SK-N-SH treated with all-trans-retinoic acid at 6 μM for 48 hours (cell line): ENCODE measurements at regions not wholly inside any gene's neighbourhood (a gene's known extent, or its start where the extent isn't known, plus 50 kb on each side); places are given as distances from the start of the nearest gene placed in this dataset.

ENCODE experiments used
- ATAC-seq: fragments of 200-7000 bp; cut with Tn5 transposase; 3 replicates; pipeline ENCODE4 v1.9.1; 2020; ENCODE audit warnings: mild to moderate bottlenecking, moderate library complexity
- ARNTL ChIP-seq: fragments of 450-650 bp; formaldehyde crosslinking; IDR thresholded peaks from 2 replicates; pipeline ENCODE4 v1.5.0; 2020; ENCODE audit warnings: low read depth, mild to moderate bottlenecking, moderate library complexity, borderline replicate concordance
- BACH2 ChIP-seq: fragments of 250-450 bp; sonication (Bioruptor Pico); IDR thresholded peaks from 2 replicates; pipeline ENCODE4 v1.9.0; 2021; ENCODE audit warnings: mild to moderate bottlenecking, borderline replicate concordance
- CSDC2 ChIP-seq: fragments of 250-450 bp; sonication (Bioruptor Pico); IDR thresholded peaks from 2 replicates; pipeline ENCODE4 v1.5.0; 2020; ENCODE audit warnings: mild to moderate bottlenecking, moderate library complexity
- CSRNP3 ChIP-seq: fragments of 250-450 bp; sonication (Bioruptor Pico); IDR thresholded peaks from 2 replicates; pipeline ENCODE4 v1.5.1; 2021; ENCODE audit warnings: mild to moderate bottlenecking, moderate library complexity
- ESRRG ChIP-seq: fragments of 250-450 bp; sonication (Bioruptor Pico); IDR thresholded peaks from 2 replicates; pipeline ENCODE4 v1.6.1; 2021; ENCODE audit warnings: mild to moderate bottlenecking
- GLIS3 ChIP-seq: fragments of 250-450 bp; sonication (Bioruptor Pico); IDR thresholded peaks from 2 replicates; pipeline ENCODE4 v1.5.0; 2020; ENCODE audit warnings: mild to moderate bottlenecking, moderate library complexity
- ISL1 ChIP-seq: fragments of 250-450 bp; sonication (Bioruptor Pico); IDR thresholded peaks from 2 replicates; pipeline ENCODE4 v2.1.2; 2022; ENCODE audit warnings: mild to moderate bottlenecking, moderate library complexity
- OSR1 ChIP-seq: fragments of 250-450 bp; sonication (Bioruptor Pico); IDR thresholded peaks from 2 replicates; pipeline ENCODE4 v1.8.0; 2022; ENCODE audit warnings: moderate library complexity, mild to moderate bottlenecking, inconsistent platforms
- PATZ1 ChIP-seq: fragments of 250-450 bp; sonication (Bioruptor Pico); IDR thresholded peaks from 2 replicates; pipeline ENCODE4 v1.8.0; 2020; ENCODE audit warnings: mild to moderate bottlenecking, moderate library complexity, borderline replicate concordance
- POU6F1 ChIP-seq: fragments of 250-450 bp; sonication (Bioruptor Pico); IDR thresholded peaks from 2 replicates; pipeline ENCODE4 v1.8.0; 2021; ENCODE audit warnings: low read depth, mild to moderate bottlenecking, moderate library complexity, borderline replicate concordance
- PPARA ChIP-seq: fragments of 250-450 bp; sonication (Bioruptor Pico); IDR thresholded peaks from 2 replicates; pipeline ENCODE4 v1.5.0; 2020; ENCODE audit warnings: mild to moderate bottlenecking, borderline replicate concordance
- RARB ChIP-seq: fragments of 250-450 bp; sonication (Bioruptor Pico); IDR thresholded peaks from 2 replicates; pipeline ENCODE4 v1.8.0; 2021; ENCODE audit warnings: mild to moderate bottlenecking, moderate library complexity
- SNAI2 ChIP-seq: fragments of 250-450 bp; sonication (Bioruptor Pico); IDR thresholded peaks from 2 replicates; pipeline ENCODE4 v1.5.0; 2020; ENCODE audit warnings: mild to moderate bottlenecking, moderate library complexity
- TCF4 ChIP-seq: fragments of 250-450 bp; sonication (Bioruptor Pico); IDR thresholded peaks from 2 replicates; pipeline ENCODE4 v1.8.0; 2021; ENCODE audit warnings: mild to moderate bottlenecking, moderate library complexity, borderline replicate concordance
- TOX ChIP-seq: fragments of 250-450 bp; sonication (Bioruptor Pico); IDR thresholded peaks from 2 replicates; pipeline ENCODE4 v1.8.0; 2021; ENCODE audit warnings: mild to moderate bottlenecking, moderate library complexity, borderline replicate concordance
- TSHZ2 ChIP-seq: fragments of 250-450 bp; sonication (Bioruptor Pico); IDR thresholded peaks from 2 replicates; pipeline ENCODE4 v1.5.0; 2020; ENCODE audit warnings: mild to moderate bottlenecking, moderate library complexity
- ZFP3 ChIP-seq: fragments of 250-450 bp; sonication (Bioruptor Pico); IDR thresholded peaks from 2 replicates; pipeline ENCODE4 v1.5.0; 2020; ENCODE audit warnings: mild to moderate bottlenecking, moderate library complexity
- ZFP30 ChIP-seq: fragments of 450-650 bp; formaldehyde crosslinking; IDR thresholded peaks from 2 replicates; pipeline ENCODE4 v1.5.0; 2022; ENCODE audit warnings: mild to moderate bottlenecking, moderate library complexity
- ZNF565 ChIP-seq: fragments of 450-650 bp; formaldehyde crosslinking; conservative IDR thresholded peaks from 2 replicates; pipeline ENCODE4 v1.5.0; 2020; ENCODE audit warnings: low read depth, mild to moderate bottlenecking, moderate library complexity
- ZNF8 ChIP-seq: fragments of 450-650 bp; formaldehyde crosslinking; IDR thresholded peaks from 2 replicates; pipeline ENCODE4 v1.5.0; 2020; ENCODE audit warnings: mild to moderate bottlenecking, moderate library complexity
- TF ChIP-seq, protein P1 (sequence below): fragments of 250-450 bp; sonication (Bioruptor Pico); IDR thresholded peaks from 2 replicates; pipeline ENCODE4 v1.5.1; 2020; ENCODE audit warnings: low read depth, mild to moderate bottlenecking, moderate library complexity

DNA sequence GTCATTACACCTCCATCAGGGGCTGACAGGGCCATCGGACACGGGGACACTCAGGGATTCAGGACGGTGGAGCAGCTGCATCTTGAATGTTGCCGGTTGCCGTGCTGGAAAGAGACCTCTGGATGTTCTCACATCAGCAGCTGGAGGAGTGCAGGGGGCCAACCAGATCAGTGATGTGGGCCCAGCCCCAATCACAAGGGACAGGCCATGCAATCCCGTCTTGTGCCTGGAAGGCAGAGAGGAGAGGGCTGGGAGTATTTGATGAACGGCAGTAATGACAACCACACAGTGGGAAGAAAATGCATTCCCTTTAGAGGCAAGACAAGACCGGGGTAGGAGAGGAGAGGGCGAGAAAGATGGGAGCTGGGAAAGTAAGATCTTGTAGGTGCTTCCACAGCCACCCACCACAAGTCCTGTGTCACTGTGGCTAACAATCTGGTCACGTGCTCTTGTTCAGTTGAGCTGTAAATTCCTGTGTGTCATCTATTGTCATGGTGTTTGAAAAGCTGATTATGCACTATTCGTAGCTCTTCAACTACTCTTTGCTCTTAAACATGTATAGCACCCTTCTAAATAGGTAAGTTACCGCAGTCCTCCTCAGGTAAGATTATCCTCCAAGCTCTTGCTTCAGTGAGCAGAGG lies 85.9 kb upstream of the LEP start:
- TF ChIP-seq TOX (CRISPR knock-in tag) (no peak), RARB (CRISPR knock-in tag) (no peak), PPARA (CRISPR knock-in tag) (no peak), ZFP30 (CRISPR knock-in tag) (no peak), ZFP3 (CRISPR knock-in tag) (no peak), ISL1 (CRISPR knock-in tag) (no peak), ZNF8 (CRISPR knock-in tag) (no peak), CSDC2 (no peak), CSRNP3 (CRISPR knock-in tag) (no peak), POU6F1 (no peak), TCF4 (no peak), TSHZ2 (no peak), BACH2 (CRISPR knock-in tag) (no peak), GLIS3 (CRISPR knock-in tag) (no peak), ESRRG (CRISPR knock-in tag) (no peak), SNAI2 (CRISPR knock-in tag) (no peak), ZNF565 (CRISPR knock-in tag) (no peak), OSR1 (CRISPR knock-in tag) (no peak), ARNTL (CRISPR knock-in tag) (no peak)
- TF ChIP-seq, protein P1, sequence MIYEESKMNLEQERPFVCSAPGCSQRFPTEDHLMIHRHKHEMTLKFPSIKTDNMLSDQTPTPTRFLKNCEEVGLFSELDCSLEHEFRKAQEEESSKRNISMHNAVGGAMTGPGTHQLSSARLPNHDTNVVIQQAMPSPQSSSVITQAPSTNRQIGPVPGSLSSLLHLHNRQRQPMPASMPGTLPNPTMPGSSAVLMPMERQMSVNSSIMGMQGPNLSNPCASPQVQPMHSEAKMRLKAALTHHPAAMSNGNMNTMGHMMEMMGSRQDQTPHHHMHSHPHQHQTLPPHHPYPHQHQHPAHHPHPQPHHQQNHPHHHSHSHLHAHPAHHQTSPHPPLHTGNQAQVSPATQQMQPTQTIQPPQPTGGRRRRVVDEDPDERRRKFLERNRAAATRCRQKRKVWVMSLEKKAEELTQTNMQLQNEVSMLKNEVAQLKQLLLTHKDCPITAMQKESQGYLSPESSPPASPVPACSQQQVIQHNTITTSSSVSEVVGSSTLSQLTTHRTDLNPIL = no peak
- ATAC-seq = no peak; the same call in 1 of the 3 replicates

DNA sequence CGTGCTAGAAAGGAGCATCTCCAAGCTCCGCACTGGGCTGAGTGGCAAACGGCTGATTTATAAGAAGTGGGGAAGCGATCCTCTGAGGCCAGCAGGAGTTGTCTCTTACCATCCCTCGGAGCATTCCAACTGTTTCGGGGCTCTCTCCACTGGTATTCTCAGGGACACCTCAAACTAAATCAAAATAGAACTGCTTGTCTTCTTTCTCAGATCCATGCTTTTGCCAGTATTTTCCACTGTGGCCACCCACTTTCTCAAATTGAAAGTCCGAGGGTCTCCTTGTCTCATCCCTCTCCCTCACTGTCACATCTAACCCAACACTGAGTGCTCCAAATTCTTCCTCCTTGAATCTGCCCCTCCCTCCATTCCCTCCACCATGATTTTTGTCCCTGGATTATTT lies 83.2 kb upstream of the LEP start:
- TF ChIP-seq CSRNP3 (CRISPR knock-in tag) = no peak
- no peak for TF ChIP-seq ZFP3 (CRISPR knock-in tag)
- TF ChIP-seq OSR1 (CRISPR knock-in tag) = no peak
- TF ChIP-seq ARNTL (CRISPR knock-in tag) = no peak
- TF ChIP-seq SNAI2 (CRISPR knock-in tag) = no peak
- TF ChIP-seq PPARA (CRISPR knock-in tag) = no peak
- TF ChIP-seq ZNF8 (CRISPR knock-in tag) = no peak
- TF ChIP-seq PATZ1 (CRISPR knock-in tag) = no peak
- TF ChIP-seq RARB (CRISPR knock-in tag) = no peak
- TF ChIP-seq ESRRG (CRISPR knock-in tag) = no peak
- no peak for TF ChIP-seq BACH2 (CRISPR knock-in tag)
- no peak for TF ChIP-seq TCF4
- ATAC-seq = no peak
